ENCODE measurements at regions not wholly inside any gene's neighbourhood (a gene's known extent, or its start where the extent isn't known, plus 50 kb on each side); places are given as distances from the start of the nearest gene placed in this dataset.

DNA sequence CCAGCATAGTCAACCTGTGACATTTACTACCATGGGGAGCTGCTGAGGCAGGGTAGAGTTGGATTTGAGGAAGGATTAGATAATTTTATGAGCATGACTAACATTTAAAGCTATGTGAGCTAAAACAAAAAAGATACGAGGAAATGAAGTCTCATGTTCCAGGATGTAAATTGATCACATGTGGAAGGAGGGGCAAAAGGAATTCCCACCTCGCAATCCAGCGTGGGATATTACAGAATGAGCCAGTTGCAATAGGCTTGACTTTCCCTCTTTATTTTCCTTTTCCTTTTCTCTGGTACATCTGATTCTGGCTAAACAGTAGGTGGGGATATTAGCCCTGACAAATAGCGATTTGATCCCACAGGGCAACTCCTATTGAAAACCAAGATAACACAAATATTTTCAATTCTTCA lies 214.9 kb upstream of the HMGA2 start:
- Histone ChIP-seq H3K4me1 (ENCODE audit: insufficient read depth, low read length, poor library complexity, severe bottlenecking) (no peaks in the 10 kb centered on the region), H3K27ac (ENCODE audit: low read depth, low read length, poor library complexity, severe bottlenecking) (no peak overlapping the region), H3K79me2 (ENCODE audit: insufficient read depth, low read depth, low read length) (no peaks in the 10 kb centered on the region), H3K4me2 (ENCODE audit: low read length) (no peak overlapping the region), H2AFZ (ENCODE audit: low read length) (no peak overlapping the region), H4K20me1 (ENCODE audit: insufficient read depth, low read length) (no peaks in the 10 kb centered on the region), H3K9me3 (ENCODE audit: low read length) (no peaks in the 10 kb centered on the region), H3K4me3 (ENCODE audit: low read depth, low read length, poor library complexity, severe bottlenecking) (no peak overlapping the region), H3K36me3 (ENCODE audit: insufficient read depth, low read length) (no peaks in the 10 kb centered on the region), H3K9me2 (ENCODE audit: insufficient read depth, low read length) (no peaks in the 10 kb centered on the region)
- intact Hi-C loops (cut with micrococcal nuclease; ENCODE audit: unreplicated experiment) = no loop called here
- TF ChIP-seq, protein P1, sequence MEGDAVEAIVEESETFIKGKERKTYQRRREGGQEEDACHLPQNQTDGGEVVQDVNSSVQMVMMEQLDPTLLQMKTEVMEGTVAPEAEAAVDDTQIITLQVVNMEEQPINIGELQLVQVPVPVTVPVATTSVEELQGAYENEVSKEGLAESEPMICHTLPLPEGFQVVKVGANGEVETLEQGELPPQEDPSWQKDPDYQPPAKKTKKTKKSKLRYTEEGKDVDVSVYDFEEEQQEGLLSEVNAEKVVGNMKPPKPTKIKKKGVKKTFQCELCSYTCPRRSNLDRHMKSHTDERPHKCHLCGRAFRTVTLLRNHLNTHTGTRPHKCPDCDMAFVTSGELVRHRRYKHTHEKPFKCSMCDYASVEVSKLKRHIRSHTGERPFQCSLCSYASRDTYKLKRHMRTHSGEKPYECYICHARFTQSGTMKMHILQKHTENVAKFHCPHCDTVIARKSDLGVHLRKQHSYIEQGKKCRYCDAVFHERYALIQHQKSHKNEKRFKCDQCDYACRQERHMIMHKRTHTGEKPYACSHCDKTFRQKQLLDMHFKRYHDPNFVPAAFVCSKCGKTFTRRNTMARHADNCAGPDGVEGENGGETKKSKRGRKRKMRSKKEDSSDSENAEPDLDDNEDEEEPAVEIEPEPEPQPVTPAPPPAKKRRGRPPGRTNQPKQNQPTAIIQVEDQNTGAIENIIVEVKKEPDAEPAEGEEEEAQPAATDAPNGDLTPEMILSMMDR (conservative IDR thresholded peaks at IDR 0.05; ENCODE audit: low read length) = no peak
- no peak for TF ChIP-seq EZH2phosphoT487 (IDR thresholded peaks at IDR 0.05; ENCODE audit: borderline replicate concordance, low read depth, low read length)
- no peak for DNase-seq (ENCODE audit: low spot score)
- BruUV-seq (replicated peaks) = no TSS peak
- ChIA-PET POLR2A (no interaction called here), CTCF (ENCODE audit: unreplicated experiment) (no interaction called here)

DNA sequence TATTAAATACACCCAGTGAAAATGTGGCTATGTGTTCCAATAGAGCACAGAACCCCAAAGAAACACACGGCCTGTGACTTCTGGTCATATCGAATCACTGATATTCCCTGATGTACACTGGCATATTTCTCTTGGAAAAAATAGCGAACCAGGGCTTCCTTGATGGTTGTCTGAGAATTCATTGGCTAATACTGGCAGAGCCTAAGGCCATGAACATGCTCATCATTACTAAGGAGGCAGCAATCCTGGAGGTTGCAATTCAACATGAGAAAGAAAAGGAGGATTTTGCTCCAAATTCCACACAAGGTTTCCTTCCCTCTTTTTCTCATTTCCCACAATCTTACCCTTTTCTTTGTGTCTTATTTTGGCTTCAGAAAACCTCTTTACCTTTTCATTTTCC lies 212.9 kb upstream of the HMGA2 start:
- Histone ChIP-seq H3K4me1 (ENCODE audit: insufficient read depth, low read length, poor library complexity, severe bottlenecking) (no peaks in the 10 kb centered on the region), H2AFZ (ENCODE audit: low read length) (no peak overlapping the region), H4K20me1 (ENCODE audit: insufficient read depth, low read length) (no peaks in the 10 kb centered on the region), H3K79me2 (ENCODE audit: insufficient read depth, low read depth, low read length) (no peaks in the 10 kb centered on the region), H3K36me3 (ENCODE audit: insufficient read depth, low read length) (no peaks in the 10 kb centered on the region), H3K9me3 (ENCODE audit: low read length) (no peaks in the 10 kb centered on the region), H3K4me3 (ENCODE audit: low read depth, low read length, poor library complexity, severe bottlenecking) (no peak overlapping the region), H3K9me2 (ENCODE audit: insufficient read depth, low read length) (no peaks in the 10 kb centered on the region), H3K4me2 (ENCODE audit: low read length) (no peak overlapping the region), H3K27ac (ENCODE audit: low read depth, low read length, poor library complexity, severe bottlenecking) (no peak overlapping the region)
- BruUV-seq (replicated peaks) = no TSS peak
- TF ChIP-seq, protein P1 (conservative IDR thresholded peaks at IDR 0.05; ENCODE audit: low read length) = no peak
- no peak for TF ChIP-seq EZH2phosphoT487 (IDR thresholded peaks at IDR 0.05; ENCODE audit: borderline replicate concordance, low read depth, low read length)
- no peak for DNase-seq (ENCODE audit: low spot score)
- intact Hi-C loops (cut with micrococcal nuclease; ENCODE audit: unreplicated experiment) = no loop called here
- CTCF ChIA-PET (ENCODE audit: unreplicated experiment) = no interaction called here
- POLR2A ChIA-PET = no interaction called here

DNA sequence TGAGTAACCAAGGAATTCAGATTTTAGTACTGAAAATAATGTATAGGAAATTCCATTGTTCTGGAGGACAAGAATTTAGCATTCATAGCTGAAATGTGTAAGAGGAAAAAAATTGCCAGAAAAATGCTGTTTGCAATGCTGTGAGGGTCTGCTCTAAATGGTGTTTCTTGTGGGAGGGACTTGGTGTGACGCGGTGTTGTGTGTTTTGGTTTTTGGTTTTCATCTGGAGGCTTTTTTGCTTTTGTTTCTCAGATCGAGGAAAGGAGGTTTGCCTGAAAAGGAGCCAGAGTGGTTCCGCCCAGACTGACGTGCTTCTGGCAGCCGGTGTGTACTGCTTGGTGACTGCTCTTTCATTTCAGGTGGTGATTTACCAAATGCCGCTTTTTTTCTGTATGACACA lies 211.8 kb upstream of the HMGA2 start:
- DNase-seq (ENCODE audit: low spot score) = no peak
- intact Hi-C loops (cut with micrococcal nuclease; ENCODE audit: unreplicated experiment) = no loop called here
- ChIA-PET POLR2A (no interaction called here), CTCF (ENCODE audit: unreplicated experiment) (no interaction called here)
- Histone ChIP-seq H3K4me2 (ENCODE audit: low read length) (no peak overlapping the region), H2AFZ (ENCODE audit: low read length) (no peak overlapping the region), H3K9me2 (ENCODE audit: insufficient read depth, low read length) (no peaks in the 10 kb centered on the region), H3K4me3 (ENCODE audit: low read depth, low read length, poor library complexity, severe bottlenecking) (no peak overlapping the region), H3K9me3 (ENCODE audit: low read length) (no peaks in the 10 kb centered on the region), H3K4me1 (ENCODE audit: insufficient read depth, low read length, poor library complexity, severe bottlenecking) (no peaks in the 10 kb centered on the region), H4K20me1 (ENCODE audit: insufficient read depth, low read length) (no peaks in the 10 kb centered on the region), H3K27ac (ENCODE audit: low read depth, low read length, poor library complexity, severe bottlenecking) (no peak overlapping the region), H3K36me3 (ENCODE audit: insufficient read depth, low read length) (no peaks in the 10 kb centered on the region), H3K79me2 (ENCODE audit: insufficient read depth, low read depth, low read length) (no peaks in the 10 kb centered on the region)
- TF ChIP-seq, protein P1 (conservative IDR thresholded peaks at IDR 0.05; ENCODE audit: low read length) = no peak
- BruUV-seq (replicated peaks) = no TSS peak

All from OCI-LY7 (cell line).